GM12801 (cell line): ENCODE measurements at regions not wholly inside any gene's neighbourhood (a gene's known extent, or its start where the extent isn't known, plus 50 kb on each side); places are given as distances from the start of the nearest gene placed in this dataset.

Experiments
- TF ChIP-seq, protein P1 (sequence below): IDR thresholded peaks from one replicate; pipeline ENCODE4 v1.5.1; 2011; ENCODE audit warnings: control low read depth; ENCODE audit not compliant: insufficient read length; ENCODE audit errors: extremely low read depth

DNA sequence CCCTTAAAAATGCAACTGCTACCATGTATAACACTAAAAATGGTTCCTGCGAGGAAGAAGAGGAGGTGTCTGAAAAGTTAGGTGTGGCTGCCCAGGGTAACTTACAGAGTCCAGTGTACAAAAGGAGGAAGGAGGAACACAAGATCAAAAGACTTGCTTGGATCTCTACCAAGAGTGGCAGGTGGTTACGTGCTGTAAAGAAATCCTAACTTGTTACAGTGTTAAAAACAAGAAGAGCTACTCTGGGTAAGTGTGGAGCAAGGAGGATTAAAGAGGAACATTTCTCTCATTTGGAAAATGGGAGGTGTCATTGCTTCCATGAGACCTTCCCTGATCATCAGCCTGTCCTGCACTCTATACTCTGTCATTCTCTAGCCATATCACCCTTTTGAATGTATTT is 242.0 kb downstream of the PTTG2 start:
- TF ChIP-seq, protein P1, sequence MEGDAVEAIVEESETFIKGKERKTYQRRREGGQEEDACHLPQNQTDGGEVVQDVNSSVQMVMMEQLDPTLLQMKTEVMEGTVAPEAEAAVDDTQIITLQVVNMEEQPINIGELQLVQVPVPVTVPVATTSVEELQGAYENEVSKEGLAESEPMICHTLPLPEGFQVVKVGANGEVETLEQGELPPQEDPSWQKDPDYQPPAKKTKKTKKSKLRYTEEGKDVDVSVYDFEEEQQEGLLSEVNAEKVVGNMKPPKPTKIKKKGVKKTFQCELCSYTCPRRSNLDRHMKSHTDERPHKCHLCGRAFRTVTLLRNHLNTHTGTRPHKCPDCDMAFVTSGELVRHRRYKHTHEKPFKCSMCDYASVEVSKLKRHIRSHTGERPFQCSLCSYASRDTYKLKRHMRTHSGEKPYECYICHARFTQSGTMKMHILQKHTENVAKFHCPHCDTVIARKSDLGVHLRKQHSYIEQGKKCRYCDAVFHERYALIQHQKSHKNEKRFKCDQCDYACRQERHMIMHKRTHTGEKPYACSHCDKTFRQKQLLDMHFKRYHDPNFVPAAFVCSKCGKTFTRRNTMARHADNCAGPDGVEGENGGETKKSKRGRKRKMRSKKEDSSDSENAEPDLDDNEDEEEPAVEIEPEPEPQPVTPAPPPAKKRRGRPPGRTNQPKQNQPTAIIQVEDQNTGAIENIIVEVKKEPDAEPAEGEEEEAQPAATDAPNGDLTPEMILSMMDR = no peak

DNA sequence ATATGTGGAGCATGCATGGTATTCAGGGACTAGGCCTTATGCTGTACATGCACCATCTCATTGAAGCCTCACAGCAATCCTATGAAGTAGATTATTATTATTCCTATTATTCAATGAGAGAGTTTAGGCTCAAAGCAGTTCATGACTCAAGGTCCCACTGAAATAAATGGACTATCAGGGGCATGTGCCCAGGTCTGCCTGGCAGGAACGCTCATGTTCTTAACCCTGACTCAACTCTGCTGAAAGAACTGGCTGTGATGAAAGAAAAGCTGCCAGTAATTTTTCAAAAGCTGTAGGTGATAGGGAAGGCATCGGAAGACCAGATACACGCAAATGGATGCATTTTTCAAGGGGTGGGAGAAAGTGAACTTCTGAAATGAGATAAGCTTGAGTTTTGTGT is 243.4 kb downstream of the PTTG2 start:
- TF ChIP-seq, protein P1 = no peak

DNA sequence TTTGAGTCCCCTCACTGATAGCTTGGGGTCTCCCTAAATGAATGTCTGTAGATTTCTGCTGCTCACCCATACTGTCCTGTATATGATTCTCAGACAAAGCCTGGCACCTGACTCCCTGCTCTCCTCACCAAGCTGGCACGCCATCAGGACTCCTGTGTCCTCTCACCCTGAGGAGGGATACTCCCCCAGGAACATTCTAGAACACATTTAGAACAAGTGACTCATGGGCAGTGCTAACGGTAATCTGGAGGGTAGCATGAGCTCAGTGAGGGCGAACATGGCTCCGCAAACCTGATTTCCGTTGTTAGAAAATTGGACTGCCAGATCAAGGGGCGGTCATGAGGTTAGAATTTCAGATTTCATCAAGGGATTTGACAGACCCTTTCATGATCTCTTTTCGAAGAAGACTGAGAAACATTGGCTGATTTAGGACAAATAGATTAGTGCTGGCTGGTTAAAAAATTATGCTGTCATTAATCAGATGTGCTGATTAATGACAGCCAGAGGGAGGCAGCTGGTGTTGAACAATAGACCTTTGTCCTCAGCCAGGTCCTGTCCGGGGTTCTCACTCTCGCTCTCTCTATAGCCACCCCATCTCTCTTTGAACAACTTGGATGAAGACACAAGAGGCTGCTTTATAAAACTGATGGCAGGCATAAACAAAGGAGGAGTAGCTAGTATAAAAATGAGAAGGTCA is 244.3 kb downstream of the PTTG2 start:
- TF ChIP-seq, protein P1 = no peak

DNA sequence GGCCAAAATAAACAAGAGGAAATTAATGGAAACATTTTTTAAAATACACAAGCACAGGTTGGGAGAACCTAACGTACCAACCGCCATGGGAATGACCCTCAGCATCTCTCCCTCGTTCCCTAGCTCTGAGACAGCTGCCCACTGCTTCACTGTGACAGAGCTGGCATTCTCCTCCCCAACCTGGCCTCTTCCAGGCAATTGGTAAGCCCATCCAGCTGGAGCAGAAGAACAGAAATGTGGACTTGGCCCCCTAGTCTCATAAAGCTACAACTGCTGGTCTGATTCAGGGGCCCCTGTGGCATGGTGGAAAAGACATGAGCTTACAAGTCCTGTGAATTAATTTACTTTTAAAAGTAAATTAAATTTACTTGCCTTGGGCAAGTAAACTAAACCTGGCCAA is 245.1 kb downstream of the PTTG2 start:
- TF ChIP-seq, protein P1 = no peak

DNA sequence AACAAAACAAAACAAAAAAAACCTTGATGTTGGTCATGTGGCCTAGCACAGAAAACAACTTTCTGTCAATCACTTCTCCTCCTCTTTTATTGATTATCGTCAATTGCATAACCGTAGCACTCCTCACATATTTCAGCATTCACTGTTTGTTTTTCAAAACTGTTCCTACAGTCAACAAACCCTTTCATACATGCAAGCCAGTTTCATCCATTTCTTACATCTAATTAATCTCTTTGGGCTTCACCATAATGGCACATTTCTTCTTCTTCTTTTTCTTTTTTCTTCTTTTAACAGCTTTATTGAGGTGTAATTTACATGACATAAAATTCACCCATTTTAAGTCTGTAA is 246.9 kb downstream of the PTTG2 start:
- TF ChIP-seq, protein P1 = no peak

DNA sequence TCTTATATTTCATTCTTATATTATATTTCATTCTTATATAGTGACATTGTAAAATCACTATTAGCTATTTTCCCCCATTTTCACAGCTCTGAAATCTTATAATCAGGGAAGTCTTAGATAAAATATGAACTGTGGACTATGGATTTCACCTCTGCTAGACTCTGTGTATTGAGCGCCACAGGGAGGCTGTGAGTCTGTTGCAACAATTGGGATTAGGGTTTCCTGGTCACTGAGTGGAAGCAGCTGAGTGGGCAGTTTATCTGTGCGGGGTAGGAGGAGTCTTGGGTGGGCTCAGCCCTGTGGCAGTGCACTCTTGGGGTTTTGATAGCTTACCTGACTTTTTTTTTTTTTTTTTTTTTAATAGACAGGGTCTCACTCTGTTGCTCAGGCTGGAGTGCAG is 249.5 kb downstream of the PTTG2 start:
- TF ChIP-seq, protein P1 = no peak

DNA sequence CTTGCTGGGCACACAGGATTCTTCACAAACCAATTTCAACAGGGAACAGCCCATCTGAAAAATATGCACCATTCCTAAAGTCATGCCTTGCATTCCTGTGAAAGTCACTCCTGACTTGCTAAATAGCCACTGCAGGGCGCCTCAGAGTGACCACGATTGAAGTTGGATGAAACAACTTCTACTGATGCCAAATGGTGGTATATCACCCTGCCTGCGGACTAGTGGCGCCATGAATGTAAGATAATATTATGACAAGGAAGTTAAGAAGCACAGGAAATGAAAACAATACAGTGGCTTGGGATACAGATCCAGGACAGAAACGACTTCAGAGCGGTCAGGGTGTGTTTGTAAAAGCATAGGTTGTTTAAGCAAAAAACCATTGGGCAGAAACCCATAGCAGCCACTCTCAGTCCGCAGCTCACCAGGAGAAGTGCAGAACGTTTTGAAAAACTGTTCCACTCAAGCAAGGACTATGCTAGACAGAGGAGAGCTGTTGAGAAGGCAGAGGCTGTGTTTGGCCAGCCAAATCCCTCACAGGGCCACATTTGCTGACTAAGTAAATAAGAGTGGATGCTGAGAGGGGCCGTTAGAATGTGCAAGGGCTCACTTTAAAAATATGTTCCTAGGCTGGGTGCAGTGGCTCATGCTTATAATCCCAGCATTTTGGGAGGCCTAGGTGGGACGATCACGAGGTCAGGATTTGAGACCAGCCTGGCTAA is 250.4 kb downstream of the PTTG2 start:
- TF ChIP-seq, protein P1 = no peak
